ENCODE measurements at regions not wholly inside any gene's neighbourhood (a gene's known extent, or its start where the extent isn't known, plus 50 kb on each side); places are given as distances from the start of the nearest gene placed in this dataset.

GRCh38 chr18:47418746-47419145 lies 167.3 kb upstream of the SKOR2 start:
- TF ChIP-seq EP300 (IDR thresholded peaks at IDR 0.05) (no peak), CTCF (IDR thresholded peaks at IDR 0.05) (no peak), POLR2A (IDR thresholded peaks at IDR 0.05) (no peak)

All from tibial nerve (tissue), 4 donors.